Adrenal gland (tissue), 5 donors: ENCODE measurements at regions not wholly inside any gene's neighbourhood (a gene's known extent, or its start where the extent isn't known, plus 50 kb on each side); places are given as distances from the start of the nearest gene placed in this dataset.

Experiments used
- CTCF ChIP-seq, 6 experiments: fragments of 450-650 bp in 4 of 6; fragments of 200-600 bp in 2 of 6; sonication (generic) in 1 of 6; IDR thresholded peaks; 1 replicate in 5 of 6; 2 replicates in 1 of 6; pipeline versions ENCODE4 v1.5.1 to v1.8.0; 2016 to 2021; ENCODE audit warnings: antibody characterized with exemption in 6 of 6, mild to moderate bottlenecking in 2 of 6, moderate library complexity in 1 of 6
- POLR2A ChIP-seq, 2 donors: fragments of 450-650 bp; IDR thresholded peaks; one replicate each; pipeline ENCODE4 v1.6.1; 2017; ENCODE audit warnings: antibody characterized with exemption in 2 of 2, mild to moderate bottlenecking in 2 of 2, moderate library complexity in 1 of 2
- donor health status: DM: no; HTN: no; CAD: no.

GRCh38 chr2:129610766-129611165, 368.7 kb upstream of the RAB6C start:
- TF ChIP-seq CTCF (IDR thresholded peaks at IDR 0.05) (no peak), POLR2A (IDR thresholded peaks at IDR 0.05) (no peak)
